GM12878 (cell line): ENCODE measurements at regions not wholly inside any gene's neighbourhood (a gene's known extent, or its start where the extent isn't known, plus 50 kb on each side); places are given as distances from the start of the nearest gene placed in this dataset.

Experiments
- ATAC-seq: fragments of 200-7000 bp; cut with Tn5 transposase; 3 replicates; pipeline ENCODE4 v1.9.1; 2020; ENCODE audit warnings: mild to moderate bottlenecking, moderate library complexity
- BruUV-seq: library from RNA; stranded (reverse); fragments of 400-500 nt; replicated peaks from 2 replicates; lab custom pipeline; 2021; lab: Mats Ljungman, UMichigan
- CTCF ChIA-PET: fragments of 300-600 bp; sonication (Branson Sonifier 250); formaldehyde crosslinking; extraction: SDS; loops from one replicate; lab custom pipeline; 2021; ENCODE audit warnings: inconsistent platforms; lab: Yijun Ruan, JAX
- POLR2A ChIA-PET: fragments of 350-600 bp; formaldehyde crosslinking; extraction: SDS; loops from one replicate; lab custom pipeline; 2021; ENCODE audit warnings: inconsistent platforms; lab: Charles Lee
- RAD21 ChIA-PET: fragments of 300-600 bp; sonication (Branson Sonifier 250); formaldehyde crosslinking; loops from one replicate; lab custom pipeline; 2023; ENCODE audit warnings: antibody characterized with exemption; ENCODE audit not compliant: unreplicated experiment; lab: Charles Lee
- SMC1A ChIA-PET: fragments of 300-600 bp; sonication (Branson Sonifier 250); formaldehyde crosslinking; loops from one replicate; lab custom pipeline; 2023; ENCODE audit not compliant: unreplicated experiment, uncharacterized antibody; lab: Charles Lee
- DNase-seq: peaks from one replicate; pipeline ENCODE4 v3.0.0-alpha.2; 2011; ENCODE audit warnings: low read depth, low spot score
- FAIRE-seq: peaks from 3 replicates; lab custom pipeline; 2011; peaks lifted over from hg19 to GRCh38; lab: Jason Lieb, UNC
- H2AFZ ChIP-seq: 2 replicates; pipeline ENCODE4 v1.6.0; 2011; ENCODE audit warnings: low read depth, low read length, control low read depth; ENCODE audit not compliant: control insufficient read depth
- H3K27ac ChIP-seq: 2 replicates; pipeline ENCODE4 v1.5.1; 2011; ENCODE audit warnings: control low read depth; ENCODE audit not compliant: control insufficient read depth, insufficient read depth
- H3K27me3 ChIP-seq, 2 experiments: replicated peaks in 1 of 2; 2 replicates each; pipeline versions ENCODE4 v1.6.0 to v1.6.1; 2011; ENCODE audit warnings: low read length in 1 of 2; ENCODE audit not compliant: control insufficient read depth in 2 of 2, insufficient read depth in 2 of 2
- H3K36me3 ChIP-seq, 2 experiments: 2 replicates each; pipeline ENCODE4 v1.5.1; 2011; ENCODE audit warnings: low read length in 1 of 2; ENCODE audit not compliant: control insufficient read depth in 2 of 2, insufficient read depth in 2 of 2
- H3K4me1 ChIP-seq: 2 replicates; pipeline ENCODE4 v1.6.1; 2011; ENCODE audit warnings: mild to moderate bottlenecking, low read length, moderate library complexity, mixed read lengths; ENCODE audit not compliant: control insufficient read depth, insufficient read depth
- H3K4me2 ChIP-seq: 2 replicates; pipeline ENCODE4 v1.6.0; 2011; ENCODE audit warnings: control low read depth; ENCODE audit not compliant: control insufficient read depth, insufficient read depth
- H3K4me3 ChIP-seq: fragments of 200-600 bp; sonication (generic); 2 replicates; pipeline ENCODE4 v1.5.1; 2016
- H3K79me2 ChIP-seq: 2 replicates; pipeline ENCODE4 v1.6.0; 2011; ENCODE audit warnings: low read length; ENCODE audit not compliant: control insufficient read depth, insufficient read depth
- H3K9ac ChIP-seq: 2 replicates; pipeline ENCODE4 v1.8.0; 2011; ENCODE audit warnings: low read length, control low read depth, mixed read lengths; ENCODE audit not compliant: control insufficient read depth, insufficient read depth
- H3K9me3 ChIP-seq: replicated peaks from 3 replicates; pipeline ENCODE4 v1.5.1; 2011; ENCODE audit warnings: mild to moderate bottlenecking, low read length; ENCODE audit not compliant: control insufficient read depth, insufficient read depth
- H4K20me1 ChIP-seq: 2 replicates; pipeline ENCODE4 v1.6.0; 2011; ENCODE audit not compliant: control insufficient read depth, insufficient read depth
- CBFB ChIP-seq: IDR thresholded peaks from 2 replicates; pipeline ENCODE4 v1.6.1; 2016; ENCODE audit warnings: antibody characterized with exemption, low read depth
- CHD2 ChIP-seq: IDR thresholded peaks from 2 replicates; pipeline ENCODE4 v1.6.1; 2011; ENCODE audit warnings: low read depth, low read length, improper control_type of control experiment, borderline replicate concordance
- CUX1 ChIP-seq: IDR thresholded peaks from 2 replicates; pipeline ENCODE4 v1.6.1; 2012; ENCODE audit warnings: improper control_type of control experiment, low read depth, low read length; ENCODE audit not compliant: insufficient replicate concordance
- GATAD2B ChIP-seq: fragments of 450-650 bp; conservative IDR thresholded peaks from 2 replicates; pipeline ENCODE4 v1.6.1; 2017; ENCODE audit warnings: low read depth, mild to moderate bottlenecking, moderate library complexity
- IKZF2 ChIP-seq, 2 experiments: fragments of 450-650 bp; IDR thresholded peaks; 2 replicates each; pipeline ENCODE4 v1.6.1; 2017; ENCODE audit warnings: mild to moderate bottlenecking in 2 of 2, moderate library complexity in 2 of 2
- NFYB ChIP-seq: IDR thresholded peaks from 2 replicates; pipeline ENCODE4 v1.6.1; 2011; ENCODE audit warnings: low read depth, mild to moderate bottlenecking, low read length, improper control_type of control experiment, moderate library complexity; ENCODE audit not compliant: insufficient read depth
- PAX5 ChIP-seq: IDR thresholded peaks from 2 replicates; pipeline ENCODE4 v1.6.1; 2011; ENCODE audit warnings: low read depth, low read length, borderline replicate concordance
- PAX8 ChIP-seq: fragments of 450-650 bp; IDR thresholded peaks from 2 replicates; pipeline ENCODE4 v1.6.1; 2017; ENCODE audit warnings: mild to moderate bottlenecking, moderate library complexity
- TCF12 ChIP-seq: IDR thresholded peaks from 2 replicates; pipeline ENCODE4 v1.6.1; 2011; ENCODE audit warnings: low read depth, mild to moderate bottlenecking, low read length
- USF2 ChIP-seq: IDR thresholded peaks from 2 replicates; pipeline ENCODE4 v1.6.1; 2011; ENCODE audit warnings: low read depth, low read length, improper control_type of control experiment, borderline replicate concordance
- ZNF217 ChIP-seq: fragments of 450-650 bp; IDR thresholded peaks from 2 replicates; pipeline ENCODE4 v1.6.1; 2017; ENCODE audit warnings: antibody characterized with exemption, mild to moderate bottlenecking
- WGBS: methylation state at CpG from one replicate; pipeline ENCODE4 v1.1.6; 2016; ENCODE audit warnings: low lambda C conversion rate; ENCODE audit not compliant: insufficient replicate concordance, insufficient coverage; ENCODE audit errors: missing lambda C conversion rate; 5-methylcytosine and 5-hydroxymethylcytosine counted together
- in situ Hi-C: fragments of 300-500 bp; cut with MboI; formaldehyde crosslinking; loops from 9 replicates; pipeline ENCODE4 v1.14.3; 2018; ENCODE audit warnings: mixed read lengths
- intact Hi-C: fragments of 100-400 bp; cut with micrococcal nuclease; formaldehyde crosslinking; loops from one replicate; pipeline ENCODE4 v1.14.2; 2022; ENCODE audit not compliant: unreplicated experiment

- SMC1A ChIA-PET: no interaction called here
These were observed 118.8 kb downstream of the SPATA19 start for GRCh38 chr11:133726542-133726941.

GRCh38 chr11:133724116-133724515, 121.2 kb downstream of the SPATA19 start:
- no peak overlapping the region for H3K4me2 ChIP-seq
- SMC1A ChIA-PET: no interaction called here
- CTCF ChIA-PET: no interaction called here
- H3K79me2 ChIP-seq: no peaks in the 10 kb centered on the region
- H3K4me1 ChIP-seq: no peaks in the 10 kb centered on the region
- FAIRE-seq (no peak), ATAC-seq (no peak), DNase-seq (no peak)
- RAD21 ChIA-PET: no interaction called here
- 37% methylated on average over 7 of the region's 7 CpGs for WGBS
- no peaks in the 10 kb centered on the region for H3K36me3 ChIP-seq
- H4K20me1 ChIP-seq: no peaks in the 10 kb centered on the region
- in situ Hi-C loops: no loop called here
- BruUV-seq: no TSS peak
- POLR2A ChIA-PET: no interaction called here
- H3K27ac ChIP-seq: no peak overlapping the region
- no peak overlapping the region for H2AFZ ChIP-seq
- H3K9ac ChIP-seq: no peak overlapping the region
- intact Hi-C loops: no loop called here
- no peak overlapping the region for H3K4me3 ChIP-seq
- peaks cover 0 to 3% of the 10 kb centered on the region in 2 experiments; a peak in 1 of 4 replicates for H3K27me3 ChIP-seq
- H3K9me3 ChIP-seq: no peaks in the 10 kb centered on the region
- TF ChIP-seq GATAD2B: no peak
- TF ChIP-seq TCF12: no peak
- no peak for TF ChIP-seq ZNF217
- TF ChIP-seq CUX1: no peak
- no peak for TF ChIP-seq PAX5
- no peak for TF ChIP-seq IKZF2 (IDR thresholded peaks at IDR 0.05)
- no peak for TF ChIP-seq NFYB
- no peak for TF ChIP-seq PAX8

More at GRCh38 chr11:133726542-133726941, 118.8 kb downstream of the SPATA19 start:
- RAD21 ChIA-PET: no interaction called here
- no TSS peak for BruUV-seq
- Histone ChIP-seq H3K27me3 (no peaks in the 10 kb centered on the region), H3K9ac (no peak overlapping the region), H3K36me3 (no peaks in the 10 kb centered on the region), H3K4me1 (no peaks in the 10 kb centered on the region), H3K79me2 (no peaks in the 10 kb centered on the region), H4K20me1 (no peaks in the 10 kb centered on the region), H3K4me3 (no peak overlapping the region), H3K4me2 (no peak overlapping the region), H3K9me3 (no peaks in the 10 kb centered on the region), H2AFZ (no peak overlapping the region), H3K27ac (no peak overlapping the region)
- FAIRE-seq: no peak
- ATAC-seq: no peak
- CTCF ChIA-PET: no interaction called here
- DNase-seq: no peak
- 0% methylated on average over 2 of the region's 2 CpGs for WGBS
- in situ Hi-C loops: no loop called here
- intact Hi-C loops: no loop called here
- POLR2A ChIA-PET: no interaction called here
- TF ChIP-seq CBFB (no peak), CHD2 (no peak), USF2 (no peak)
